GM12872 (cell line): ENCODE measurements at regions not wholly inside any gene's neighbourhood (a gene's known extent, or its start where the extent isn't known, plus 50 kb on each side); places are given as distances from the start of the nearest gene placed in this dataset.

Source experiments
- CTCF ChIP-seq: IDR thresholded peaks from 3 replicates; pipeline ENCODE4 v1.5.1; 2011; ENCODE audit warnings: low read depth, mild to moderate bottlenecking, low read length, moderate library complexity; ENCODE audit not compliant: insufficient read depth

- TF ChIP-seq CTCF = no peak
Measured at GRCh38 chr1:172726740-172727139, 67.8 kb downstream of the FASLG start.

- no peak for TF ChIP-seq CTCF
Measured at GRCh38 chr1:172727275-172727857, 68.5 kb downstream of the FASLG start.

GRCh38 chr1:172727956-172728603, 69.2 kb downstream of the FASLG start:
- peak; percentile 92 for TF ChIP-seq CTCF

GRCh38 chr1:172732427-172732826, 73.5 kb downstream of the FASLG start:
- no peak for TF ChIP-seq CTCF

- TF ChIP-seq CTCF = no peak
Measured at GRCh38 chr1:172733815-172734214, 74.9 kb downstream of the FASLG start.

GRCh38 chr1:172738389-172738788, 79.5 kb downstream of the FASLG start:
- TF ChIP-seq CTCF = no peak

- TF ChIP-seq CTCF = peak; percentile 72
Measured at GRCh38 chr1:172742599-172743500, 83.9 kb downstream of the FASLG start.
